ENCODE measurements at regions not wholly inside any gene's neighbourhood (a gene's known extent, or its start where the extent isn't known, plus 50 kb on each side); places are given as distances from the start of the nearest gene placed in this dataset.

- Histone ChIP-seq H4K20me1 (ENCODE audit: insufficient read depth, low read length) (no peaks in the 10 kb centered on the region), H2AFZ (replicated peaks; ENCODE audit: low read length, poor library complexity) (no peak overlapping the region), H3K36me3 (ENCODE audit: control insufficient read depth, insufficient read depth, low read length) (no peaks in the 10 kb centered on the region), H3K9me3 (ENCODE audit: control insufficient read depth, insufficient read depth, low read length) (peaks cover 7% of the 10 kb centered on the region), H3K18ac (ENCODE audit: low read depth, low read length) (no peak overlapping the region), H3K56ac (ENCODE audit: extremely low read depth, insufficient read depth, low read length) (no peak overlapping the region), H3K4me2 (ENCODE audit: low read depth, low read length) (no peak overlapping the region), H3K27me3 (ENCODE audit: control insufficient read depth, insufficient read depth, low read length) (no peaks in the 10 kb centered on the region), H2BK5ac (ENCODE audit: low read depth, low read length, poor library complexity, severe bottlenecking) (no peak overlapping the region), H3K4me3 (ENCODE audit: insufficient read depth, low read depth, low read length) (no peak overlapping the region), H3K9ac (ENCODE audit: low read depth, low read length) (no peak overlapping the region), H4K8ac (ENCODE audit: low read depth in 2 of 2, low read length in 2 of 2) (no peak overlapping the region), H2AK9ac (replicated peaks; ENCODE audit: low read depth, low read length, poor library complexity) (no peak overlapping the region), H3K27ac (ENCODE audit: insufficient read depth, low read length) (no peak overlapping the region), H4K5ac (ENCODE audit: low read depth, low read length) (no peak overlapping the region), H2BK120ac (ENCODE audit: low read depth, low read length) (no peak overlapping the region), H3K79me1 (ENCODE audit: low read depth in 1 of 2, low read length in 2 of 2) (no peaks in the 10 kb centered on the region), H2AK5ac (ENCODE audit: low read depth, low read length) (no peak overlapping the region), H3K4ac (ENCODE audit: low read depth, low read length) (no peak overlapping the region), H2BK20ac (ENCODE audit: low read depth, low read length) (no peak overlapping the region), H3K23ac (ENCODE audit: low read depth, low read length) (no peak overlapping the region), H3K9me1 (ENCODE audit: insufficient read depth, low read length) (no peaks in the 10 kb centered on the region), H3K4me1 (ENCODE audit: control insufficient read depth, insufficient read depth, low read length) (no peaks in the 10 kb centered on the region), H4K91ac (ENCODE audit: insufficient read depth, low read depth, low read length) (no peak overlapping the region), H3K14ac (replicated peaks; ENCODE audit: low read depth, low read length) (no peak overlapping the region), H2BK15ac (ENCODE audit: low read depth, low read length) (no peak overlapping the region)
- WGBS, 2 experiments (ENCODE audit: extremely low coverage in 2 of 2, insufficient read length in 1 of 2): no CpG with 5 or more reads among the region's 4 CpGs
- TF ChIP-seq FOS (IDR thresholded peaks at IDR 0.05; ENCODE audit: low read depth, low read length) (no peak), ELK1 (IDR thresholded peaks at IDR 0.05; ENCODE audit: borderline replicate concordance, low read depth, low read length) (no peak), USF2 (IDR thresholded peaks at IDR 0.05; ENCODE audit: low read depth, low read length) (no peak), POLR2A (IDR thresholded peaks at IDR 0.05; ENCODE audit: low read depth, low read length) (no peak), CHD1 (IDR thresholded peaks at IDR 0.05; ENCODE audit: low read depth, low read length) (no peak), MXI1 (IDR thresholded peaks at IDR 0.05; ENCODE audit: borderline replicate concordance, low read depth, low read length) (no peak), BHLHE40 (IDR thresholded peaks at IDR 0.05; ENCODE audit: low read depth, low read length) (no peak), RFX5 (IDR thresholded peaks at IDR 0.05; ENCODE audit: low read depth, low read length) (no peak), NFE2L2 (IDR thresholded peaks at IDR 0.05; ENCODE audit: low read depth, low read length) (no peak), MAZ (IDR thresholded peaks at IDR 0.05; ENCODE audit: borderline replicate concordance, low read depth, low read length) (no peak), RAD21 (IDR thresholded peaks at IDR 0.05; ENCODE audit: low read length) (no peak), SMC3 (IDR thresholded peaks at IDR 0.05; ENCODE audit: low read depth, low read length) (no peak), MAFK (IDR thresholded peaks at IDR 0.05; ENCODE audit: low read depth, low read length) (no peak), RCOR1 (IDR thresholded peaks at IDR 0.05; ENCODE audit: insufficient replicate concordance, low read length) (no peak), CEBPB (IDR thresholded peaks at IDR 0.05; ENCODE audit: low read depth, low read length) (no peak)
- TF ChIP-seq, protein P1, sequence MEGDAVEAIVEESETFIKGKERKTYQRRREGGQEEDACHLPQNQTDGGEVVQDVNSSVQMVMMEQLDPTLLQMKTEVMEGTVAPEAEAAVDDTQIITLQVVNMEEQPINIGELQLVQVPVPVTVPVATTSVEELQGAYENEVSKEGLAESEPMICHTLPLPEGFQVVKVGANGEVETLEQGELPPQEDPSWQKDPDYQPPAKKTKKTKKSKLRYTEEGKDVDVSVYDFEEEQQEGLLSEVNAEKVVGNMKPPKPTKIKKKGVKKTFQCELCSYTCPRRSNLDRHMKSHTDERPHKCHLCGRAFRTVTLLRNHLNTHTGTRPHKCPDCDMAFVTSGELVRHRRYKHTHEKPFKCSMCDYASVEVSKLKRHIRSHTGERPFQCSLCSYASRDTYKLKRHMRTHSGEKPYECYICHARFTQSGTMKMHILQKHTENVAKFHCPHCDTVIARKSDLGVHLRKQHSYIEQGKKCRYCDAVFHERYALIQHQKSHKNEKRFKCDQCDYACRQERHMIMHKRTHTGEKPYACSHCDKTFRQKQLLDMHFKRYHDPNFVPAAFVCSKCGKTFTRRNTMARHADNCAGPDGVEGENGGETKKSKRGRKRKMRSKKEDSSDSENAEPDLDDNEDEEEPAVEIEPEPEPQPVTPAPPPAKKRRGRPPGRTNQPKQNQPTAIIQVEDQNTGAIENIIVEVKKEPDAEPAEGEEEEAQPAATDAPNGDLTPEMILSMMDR (conservative IDR thresholded peaks at IDR 0.05; ENCODE audit: low read depth, low read length): no peak
- ChIA-PET CTCF (no interaction called here), POLR2A (ENCODE audit: unreplicated experiment) (no interaction called here)
- ATAC-seq (ENCODE audit: low read depth): no peak
- in situ Hi-C loops (cut with MboI; ENCODE audit: low sequenced_read_pairs) (no loop called here), intact Hi-C loops (cut with micrococcal nuclease) (no loop called here), dilution Hi-C loops (cut with HindIII; ENCODE audit: low sequenced_read_pairs, unreplicated experiment) (no loop called here)
- no peak for DNase-seq
- BruUV-seq (replicated peaks): no TSS peak
These were observed 1889.4 kb downstream of the C4orf33 start for GRCh38 chr4:130985371-130985770.

All from IMR-90 (cell line).